RKO (cell line): ENCODE measurements at regions not wholly inside any gene's neighbourhood (a gene's known extent, or its start where the extent isn't known, plus 50 kb on each side); places are given as distances from the start of the nearest gene placed in this dataset.
"Not testable (repeated sequence)": the region's sequence is repeated elsewhere in the genome, so short reads cannot be mapped to it uniquely, and the experiment has no call there.

Source experiments
- DNase-seq: peaks from one replicate; pipeline ENCODE4 v3.0.0-alpha.2; 2016; ENCODE audit warnings: low spot score

GRCh38 chr14:105709281-105710118, 183.1 kb downstream of the TMEM121 start:
- no peak for DNase-seq

GRCh38 chr14:105710119-105711043, 184.0 kb downstream of the TMEM121 start:
- DNase-seq = no peak

GRCh38 chr14:105711044-105711620, 184.7 kb downstream of the TMEM121 start:
- no peak for DNase-seq

GRCh38 chr14:105711841-105712460, 185.6 kb downstream of the TMEM121 start:
- DNase-seq = no peak

GRCh38 chr14:105712670-105713069, 186.3 kb downstream of the TMEM121 start:
- DNase-seq = not testable (repeated sequence)

- not testable (repeated sequence) for DNase-seq
Measured at GRCh38 chr14:105713160-105713559, 186.8 kb downstream of the TMEM121 start.

GRCh38 chr14:105713836-105714235, 187.5 kb downstream of the TMEM121 start:
- DNase-seq = not testable (repeated sequence)

GRCh38 chr14:105718787-105719186, 192.4 kb downstream of the TMEM121 start:
- DNase-seq = not testable (repeated sequence)

- DNase-seq = not testable (repeated sequence)
Measured at GRCh38 chr14:105720106-105720505, 193.7 kb downstream of the TMEM121 start.

- not testable (repeated sequence) for DNase-seq
Measured at GRCh38 chr14:105720852-105721601, 194.6 kb downstream of the TMEM121 start.

- DNase-seq = not testable (repeated sequence)
Measured at GRCh38 chr14:105721602-105721970, 195.2 kb downstream of the TMEM121 start.

- not testable (repeated sequence) for DNase-seq
Measured at GRCh38 chr14:105721996-105722709, 195.8 kb downstream of the TMEM121 start.

GRCh38 chr14:105723271-105723670, 196.9 kb downstream of the TMEM121 start:
- not testable (repeated sequence) for DNase-seq

GRCh38 chr14:105723776-105724175, 197.4 kb downstream of the TMEM121 start:
- not testable (repeated sequence) for DNase-seq

- not testable (repeated sequence) for DNase-seq
Measured at GRCh38 chr14:105729825-105730368, 203.5 kb downstream of the TMEM121 start.

- DNase-seq = not testable (repeated sequence)
Measured at GRCh38 chr14:105730731-105731130, 204.3 kb downstream of the TMEM121 start.

GRCh38 chr14:105731221-105731985, 205.0 kb downstream of the TMEM121 start:
- not testable (repeated sequence) for DNase-seq

GRCh38 chr14:105733081-105734065, 207.0 kb downstream of the TMEM121 start:
- DNase-seq = no peak
